ENCODE measurements at regions not wholly inside any gene's neighbourhood (a gene's known extent, or its start where the extent isn't known, plus 50 kb on each side); places are given as distances from the start of the nearest gene placed in this dataset.

DNA sequence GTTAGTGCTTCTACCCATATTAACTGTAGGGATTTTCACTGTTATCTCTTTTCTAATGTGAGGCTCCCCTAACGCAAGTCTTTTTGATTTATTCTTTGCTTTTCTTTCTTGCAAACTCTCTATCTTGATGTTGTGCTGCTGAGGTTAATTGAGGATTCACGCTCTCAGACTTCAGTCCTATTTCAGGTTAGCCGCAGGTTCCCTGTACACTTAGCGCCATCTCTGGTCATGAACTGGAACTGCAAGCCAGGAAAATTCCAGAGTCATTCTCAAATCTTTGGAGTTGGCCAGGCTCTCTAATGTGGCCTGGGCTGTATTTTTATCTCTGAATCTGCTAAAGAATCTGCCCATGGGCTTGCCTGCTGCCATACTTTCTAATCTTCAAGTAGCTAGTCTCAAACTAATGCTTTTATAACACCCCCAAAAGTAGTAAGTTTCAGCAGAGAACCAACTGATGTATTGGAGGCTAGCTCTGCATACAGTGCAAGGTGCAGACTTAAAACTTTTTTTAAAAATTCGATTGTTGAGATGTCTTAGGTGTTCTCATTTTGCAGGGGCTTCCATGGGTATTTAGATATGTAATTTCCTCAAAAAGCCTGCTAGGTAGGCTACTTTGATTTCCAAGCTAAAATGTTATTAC lies 91.1 kb upstream of the OPRM1 start:
- TF ChIP-seq, protein P1, sequence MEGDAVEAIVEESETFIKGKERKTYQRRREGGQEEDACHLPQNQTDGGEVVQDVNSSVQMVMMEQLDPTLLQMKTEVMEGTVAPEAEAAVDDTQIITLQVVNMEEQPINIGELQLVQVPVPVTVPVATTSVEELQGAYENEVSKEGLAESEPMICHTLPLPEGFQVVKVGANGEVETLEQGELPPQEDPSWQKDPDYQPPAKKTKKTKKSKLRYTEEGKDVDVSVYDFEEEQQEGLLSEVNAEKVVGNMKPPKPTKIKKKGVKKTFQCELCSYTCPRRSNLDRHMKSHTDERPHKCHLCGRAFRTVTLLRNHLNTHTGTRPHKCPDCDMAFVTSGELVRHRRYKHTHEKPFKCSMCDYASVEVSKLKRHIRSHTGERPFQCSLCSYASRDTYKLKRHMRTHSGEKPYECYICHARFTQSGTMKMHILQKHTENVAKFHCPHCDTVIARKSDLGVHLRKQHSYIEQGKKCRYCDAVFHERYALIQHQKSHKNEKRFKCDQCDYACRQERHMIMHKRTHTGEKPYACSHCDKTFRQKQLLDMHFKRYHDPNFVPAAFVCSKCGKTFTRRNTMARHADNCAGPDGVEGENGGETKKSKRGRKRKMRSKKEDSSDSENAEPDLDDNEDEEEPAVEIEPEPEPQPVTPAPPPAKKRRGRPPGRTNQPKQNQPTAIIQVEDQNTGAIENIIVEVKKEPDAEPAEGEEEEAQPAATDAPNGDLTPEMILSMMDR (IDR thresholded peaks at IDR 0.05): peak; percentile 94
- no peak for TF ChIP-seq ZFX (IDR thresholded peaks at IDR 0.05; ENCODE audit: borderline replicate concordance)
- H3K27ac ChIP-seq: no peak overlapping the region

DNA sequence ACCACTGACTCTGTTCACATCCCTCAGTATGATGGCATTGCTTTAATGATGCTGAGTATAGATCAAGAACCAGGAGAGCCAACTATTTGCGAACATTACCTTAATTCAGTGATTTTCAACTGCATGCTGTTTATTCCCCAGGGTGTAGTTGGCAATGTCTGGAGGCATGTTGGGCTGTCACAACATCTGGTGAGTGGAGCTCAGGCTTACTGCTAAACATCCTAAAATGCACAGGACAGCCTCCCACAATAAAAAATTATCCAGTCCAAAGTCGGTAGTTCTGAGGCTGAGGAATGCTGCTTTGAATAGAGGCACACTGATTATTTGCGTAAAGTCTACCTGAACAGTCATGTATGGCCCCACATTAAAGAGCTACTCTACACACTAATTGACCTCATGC lies 94.8 kb upstream of the OPRM1 start:
- H3K27ac ChIP-seq: no peak overlapping the region
- no peak for TF ChIP-seq ZFX (IDR thresholded peaks at IDR 0.05; ENCODE audit: borderline replicate concordance)
- TF ChIP-seq, protein P1 (IDR thresholded peaks at IDR 0.05): no peak

DNA sequence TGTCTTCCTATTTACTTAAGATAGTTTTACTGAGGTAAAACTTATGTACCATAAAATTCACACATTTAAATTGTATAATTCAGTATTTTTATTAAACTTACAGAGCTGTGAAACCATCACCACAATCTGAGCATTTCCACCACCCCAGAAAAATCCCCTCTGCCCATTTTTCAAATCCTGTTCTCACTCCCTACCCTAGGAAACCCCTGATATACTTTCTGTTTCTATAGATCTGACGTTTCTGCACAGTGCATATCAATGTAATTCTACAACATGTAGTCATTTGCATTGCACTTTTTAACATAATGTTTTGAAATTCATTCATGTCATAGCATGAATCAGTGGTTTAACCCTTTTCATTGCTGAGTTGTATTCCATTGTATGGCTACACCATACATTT lies 96.7 kb upstream of the OPRM1 start:
- TF ChIP-seq ZFX (IDR thresholded peaks at IDR 0.05; ENCODE audit: borderline replicate concordance): no peak
- TF ChIP-seq, protein P1 (IDR thresholded peaks at IDR 0.05): no peak
- H3K27ac ChIP-seq: no peak overlapping the region

DNA sequence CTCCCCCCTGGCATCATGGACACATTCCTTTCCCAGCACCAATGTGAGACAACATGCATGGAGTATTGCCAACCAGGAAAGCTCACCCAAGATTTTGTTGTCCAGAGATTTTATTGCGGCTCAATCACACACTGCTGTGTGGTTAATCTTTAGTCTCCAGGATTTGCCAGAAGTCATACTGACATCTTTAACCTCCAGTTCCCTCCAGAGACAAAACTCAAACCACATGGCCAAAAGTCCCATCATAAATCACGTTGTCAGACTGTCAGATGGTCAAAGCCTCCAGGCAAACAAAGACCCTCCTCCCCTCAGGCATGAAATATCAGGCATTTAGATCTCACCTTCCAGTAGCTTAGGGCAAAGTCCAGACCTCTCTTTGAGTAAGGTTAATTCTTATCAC lies 97.3 kb upstream of the OPRM1 start:
- TF ChIP-seq, protein P1 (IDR thresholded peaks at IDR 0.05): no peak
- no peak overlapping the region for H3K27ac ChIP-seq

DNA sequence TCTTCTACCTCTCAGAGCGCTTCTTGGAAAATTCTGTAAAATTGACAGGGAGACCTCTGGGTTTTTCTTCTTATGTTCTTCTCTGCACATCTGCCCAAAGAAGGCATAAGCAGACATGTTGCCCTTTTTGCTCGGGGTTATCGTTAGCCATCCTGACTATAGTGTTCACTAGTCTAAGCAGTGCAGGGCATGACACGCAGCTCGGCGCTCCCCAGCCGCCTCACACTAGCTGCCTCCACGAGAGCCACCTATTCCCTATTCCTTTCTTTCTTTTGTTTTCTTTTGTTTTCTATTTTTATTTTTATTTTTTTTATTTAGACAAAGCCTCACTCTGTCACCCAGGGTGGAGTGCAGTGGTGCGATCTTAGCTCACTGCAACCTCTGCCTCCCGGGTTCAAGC lies 100.2 kb upstream of the OPRM1 start:
- TF ChIP-seq, protein P1 (IDR thresholded peaks at IDR 0.05): no peak
- no peak for TF ChIP-seq ZFX (IDR thresholded peaks at IDR 0.05; ENCODE audit: borderline replicate concordance)

DNA sequence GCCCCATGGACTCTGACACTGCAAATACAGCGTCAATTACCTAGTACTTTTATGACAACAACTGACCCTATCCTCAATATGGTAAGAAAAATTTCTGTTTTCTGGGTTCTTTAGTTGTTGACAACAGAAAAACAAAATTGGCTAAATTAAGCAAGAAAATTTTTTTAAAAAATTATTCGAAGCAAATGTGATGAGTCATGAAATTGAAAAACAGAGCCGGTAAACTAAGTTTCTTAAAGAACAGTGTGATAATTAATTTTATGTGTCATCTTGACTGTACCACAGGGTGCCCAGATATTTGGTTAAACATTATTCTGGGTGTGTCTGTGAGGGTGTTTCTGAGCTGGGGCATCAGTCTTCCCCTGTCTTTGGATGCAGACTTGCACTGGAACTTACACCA lies 107.6 kb upstream of the OPRM1 start:
- H3K27ac ChIP-seq: no peak overlapping the region
- TF ChIP-seq, protein P1 (IDR thresholded peaks at IDR 0.05): no peak
- no peak for TF ChIP-seq ZFX (IDR thresholded peaks at IDR 0.05; ENCODE audit: borderline replicate concordance)

More for the DNA sequence above, 100.2 kb upstream of the OPRM1 start:
- no peak overlapping the region for H3K27ac ChIP-seq

DNA sequence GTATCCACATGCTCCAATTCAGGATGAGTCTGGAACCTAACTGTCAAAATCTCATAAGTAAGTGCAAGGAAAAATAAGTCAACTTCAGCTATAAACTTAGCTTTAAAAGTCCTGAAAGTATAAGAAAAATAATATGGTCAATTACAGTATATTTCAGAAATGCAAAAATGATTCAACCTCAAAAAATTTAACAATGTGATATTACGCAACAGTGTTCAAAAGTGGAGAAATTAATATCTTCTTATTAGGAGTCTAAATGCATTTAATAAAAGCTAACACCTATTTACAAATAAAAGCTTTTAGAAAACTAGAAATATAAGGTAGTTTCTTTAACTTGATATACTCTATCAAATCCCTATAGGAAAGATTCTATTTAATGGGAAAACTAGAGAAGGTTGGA lies 111.2 kb upstream of the OPRM1 start:
- TF ChIP-seq ZFX (IDR thresholded peaks at IDR 0.05; ENCODE audit: borderline replicate concordance): no peak
- TF ChIP-seq, protein P1 (IDR thresholded peaks at IDR 0.05): no peak
- H3K27ac ChIP-seq: no peak overlapping the region
